ENCODE measurements at regions not wholly inside any gene's neighbourhood (a gene's known extent, or its start where the extent isn't known, plus 50 kb on each side); places are given as distances from the start of the nearest gene placed in this dataset.

- no peak for DNase-seq (ENCODE audit: low read depth)
Observed at GRCh38 chr2:40803900-40804299, 352.0 kb upstream of the SLC8A1 start.

- no peak for DNase-seq (ENCODE audit: low read depth)
Observed at GRCh38 chr2:40809156-40809555, 357.3 kb upstream of the SLC8A1 start.

DNA sequence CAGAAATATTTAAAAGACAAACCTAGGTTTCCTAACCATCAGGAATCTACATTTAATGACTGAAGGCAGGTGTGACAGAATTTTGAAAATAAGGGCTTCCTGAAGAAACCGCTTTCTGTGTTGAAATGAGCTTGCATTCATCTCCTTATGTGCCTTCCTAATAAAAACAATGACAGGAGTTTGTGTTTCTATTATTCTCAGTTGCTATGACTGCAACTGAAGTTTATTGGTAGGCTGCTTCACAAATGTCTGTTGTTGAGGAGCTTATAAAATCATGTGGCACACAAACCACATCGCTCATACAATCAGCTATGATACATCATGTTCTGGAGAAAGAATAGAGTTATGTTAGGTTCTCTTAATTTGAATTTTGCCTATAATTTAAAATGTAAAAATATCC, 362.7 kb upstream of the SLC8A1 start:
- DNase-seq (ENCODE audit: low read depth) = no peak

DNA sequence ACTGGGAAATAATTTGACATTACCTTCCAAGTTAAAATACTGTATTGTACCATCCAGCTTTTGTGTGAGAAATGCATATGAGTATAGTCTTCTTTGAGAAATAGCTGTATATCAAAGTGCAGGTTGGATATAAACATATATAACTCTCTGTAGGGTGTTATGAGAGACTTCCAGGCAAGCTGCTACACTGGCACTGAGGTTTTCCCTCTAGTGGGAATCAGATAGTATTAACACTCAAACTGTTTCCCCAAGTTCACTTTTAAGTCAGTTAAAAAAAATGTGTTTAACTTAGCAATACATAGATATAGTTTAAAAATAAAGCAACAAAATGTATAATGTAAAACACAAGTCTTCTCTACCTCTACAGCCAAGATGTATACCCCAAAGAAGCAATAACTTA, 368.4 kb upstream of the SLC8A1 start:
- DNase-seq (ENCODE audit: low read depth) = no peak

DNA sequence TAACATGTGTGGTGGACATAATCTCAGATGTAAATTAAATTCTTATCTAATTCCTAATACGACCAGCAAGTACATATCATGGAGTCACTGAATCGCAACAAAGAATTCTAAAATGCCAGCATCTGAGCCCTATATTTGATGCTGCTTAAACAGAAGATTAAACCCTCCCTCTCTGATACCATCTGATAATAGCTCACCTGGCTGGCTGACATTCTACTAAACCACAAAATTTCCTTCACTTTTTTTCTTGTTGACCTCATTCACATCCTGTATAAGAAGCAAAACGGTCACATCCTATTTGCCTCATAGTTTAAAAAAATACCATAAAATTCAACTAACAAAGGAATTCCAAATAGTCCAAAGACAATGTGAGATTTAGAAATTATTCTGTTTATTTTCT, 371.6 kb upstream of the SLC8A1 start:
- DNase-seq (ENCODE audit: low read depth) = no peak

DNA sequence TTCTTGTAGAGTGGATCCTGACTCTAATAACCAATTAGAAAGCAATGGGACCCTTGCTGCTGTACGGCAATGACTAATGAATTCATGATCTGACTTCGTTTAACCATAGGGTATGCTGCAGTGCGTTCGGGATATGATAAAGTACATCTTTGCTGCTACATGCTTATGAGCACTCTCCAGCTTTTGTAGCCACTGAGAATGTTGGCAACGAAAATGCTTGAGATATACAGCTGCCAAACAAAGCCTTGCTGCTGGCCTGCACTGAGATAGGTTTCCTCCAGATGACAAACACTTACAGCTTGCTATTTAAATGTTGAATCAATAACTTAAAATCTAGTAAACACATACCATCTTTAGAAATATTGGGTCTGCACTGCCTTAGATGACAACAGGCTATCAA, 372.4 kb upstream of the SLC8A1 start:
- DNase-seq (ENCODE audit: low read depth) = no peak

DNA sequence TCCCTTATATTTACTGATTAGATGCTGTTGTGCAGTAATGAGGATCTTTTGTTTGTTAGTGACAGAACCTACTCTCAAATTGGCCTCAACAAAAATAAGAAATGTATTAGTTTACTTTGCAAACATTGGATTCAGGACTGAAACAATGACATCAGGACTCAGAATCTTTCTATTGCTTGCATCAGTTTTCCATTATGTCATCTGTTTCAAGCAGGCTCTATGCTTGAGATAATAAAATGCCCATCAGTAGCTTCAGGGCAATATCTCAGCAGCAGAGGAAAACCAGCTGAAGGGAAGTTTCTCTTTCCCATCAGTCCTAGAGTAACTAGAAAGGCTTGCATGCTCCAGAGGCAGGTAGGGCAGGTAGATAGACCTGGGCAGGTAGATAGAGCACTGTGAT, 375.5 kb upstream of the SLC8A1 start:
- no peak for DNase-seq (ENCODE audit: low read depth)

- DNase-seq (ENCODE audit: low read depth) = no peak
Observed at GRCh38 chr2:40831321-40831873, 379.5 kb upstream of the SLC8A1 start.

DNA sequence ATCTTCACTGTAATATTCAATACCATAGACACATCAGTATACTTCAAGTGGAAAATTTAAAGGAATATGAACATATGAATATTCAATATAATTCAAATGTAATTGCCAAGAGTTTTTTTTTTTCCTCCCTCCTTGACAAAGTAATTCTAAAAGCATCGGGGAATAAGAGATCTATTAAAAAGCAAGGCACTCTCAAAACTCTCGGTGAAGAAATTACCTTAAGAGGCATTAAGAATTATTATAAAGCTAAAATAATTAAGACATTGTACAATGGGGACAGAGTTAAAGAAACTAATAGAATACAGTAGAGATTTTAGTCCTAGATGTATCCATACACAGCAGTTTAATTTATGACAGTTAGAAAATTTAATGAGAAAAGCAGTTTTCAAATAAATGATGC, 390.0 kb upstream of the SLC8A1 start:
- DNase-seq (ENCODE audit: low read depth) = no peak

DNA sequence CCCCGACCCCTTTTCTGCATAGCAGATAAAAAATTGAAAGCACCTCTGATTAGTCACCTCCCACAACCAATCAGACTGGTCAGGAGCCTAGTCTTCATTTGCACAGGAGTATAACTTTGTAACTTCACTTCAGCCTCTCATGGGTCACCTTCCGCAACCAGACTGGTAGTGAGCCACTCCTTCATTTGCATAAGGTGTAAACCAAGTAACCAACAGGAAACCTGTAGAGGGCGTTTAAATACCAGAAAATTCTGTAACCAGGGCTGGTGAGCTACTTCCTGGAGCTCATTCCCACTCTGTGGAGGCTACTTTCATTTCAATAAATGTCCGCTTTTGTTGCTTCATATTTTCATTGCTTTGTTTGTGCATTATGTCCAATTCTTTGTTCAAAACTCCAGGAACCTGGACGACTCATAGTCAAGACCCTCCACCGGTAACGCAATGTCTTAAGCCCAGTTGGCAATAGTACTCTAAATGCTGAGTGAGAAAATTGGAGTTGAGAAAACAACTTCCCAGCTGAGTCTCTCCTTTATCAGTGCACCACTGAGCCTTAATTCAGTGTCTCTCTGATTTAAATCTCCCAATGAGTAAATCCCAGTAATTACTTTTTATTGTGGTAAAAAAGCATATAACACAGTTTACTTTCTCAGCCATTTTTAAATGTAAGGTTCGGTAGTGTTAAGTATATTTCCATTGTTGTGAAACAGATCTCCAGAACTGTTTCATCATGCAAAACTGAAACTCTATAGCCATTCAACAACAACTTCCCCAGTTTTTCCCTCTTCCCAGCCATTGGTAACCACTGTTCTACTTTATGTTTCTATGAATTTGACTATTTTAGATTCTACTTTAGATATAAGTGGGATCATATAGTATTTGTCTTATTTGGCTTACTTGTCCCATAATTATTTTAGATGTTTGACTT, 392.7 kb upstream of the SLC8A1 start:
- DNase-seq (ENCODE audit: low read depth) = no peak

GRCh38 chr2:40851661-40852060, 399.8 kb upstream of the SLC8A1 start:
- DNase-seq (ENCODE audit: low read depth) = no peak

GRCh38 chr2:40859617-40860016, 407.7 kb upstream of the SLC8A1 start:
- DNase-seq (ENCODE audit: low read depth) = no peak

GRCh38 chr2:40867829-40868228, 415.9 kb upstream of the SLC8A1 start:
- DNase-seq (ENCODE audit: low read depth) = no peak

- DNase-seq (ENCODE audit: low read depth) = no peak
Observed at GRCh38 chr2:40872580-40872979, 420.7 kb upstream of the SLC8A1 start.

DNA sequence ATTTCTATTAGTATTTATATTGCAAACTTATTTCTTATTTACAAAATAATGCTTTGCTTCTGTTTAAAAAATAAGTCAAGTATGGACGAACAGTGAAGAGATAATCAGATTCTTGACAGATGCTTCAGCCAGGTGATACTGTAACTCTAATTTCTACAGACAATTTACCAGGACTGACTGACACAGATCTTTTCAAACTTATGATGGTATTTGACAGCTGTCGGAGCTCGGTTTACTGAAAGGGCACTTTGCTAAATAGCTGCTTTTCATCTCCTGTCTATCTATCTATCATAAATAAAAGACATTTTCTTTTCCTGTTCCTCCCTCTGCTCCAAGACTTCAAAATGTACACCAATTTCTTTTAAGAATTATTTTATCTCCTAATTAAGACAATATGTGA, 422.5 kb upstream of the SLC8A1 start:
- no peak for DNase-seq (ENCODE audit: low read depth)

- DNase-seq (ENCODE audit: low read depth) = no peak
Observed at GRCh38 chr2:40877734-40878288, 425.9 kb upstream of the SLC8A1 start.

DNA sequence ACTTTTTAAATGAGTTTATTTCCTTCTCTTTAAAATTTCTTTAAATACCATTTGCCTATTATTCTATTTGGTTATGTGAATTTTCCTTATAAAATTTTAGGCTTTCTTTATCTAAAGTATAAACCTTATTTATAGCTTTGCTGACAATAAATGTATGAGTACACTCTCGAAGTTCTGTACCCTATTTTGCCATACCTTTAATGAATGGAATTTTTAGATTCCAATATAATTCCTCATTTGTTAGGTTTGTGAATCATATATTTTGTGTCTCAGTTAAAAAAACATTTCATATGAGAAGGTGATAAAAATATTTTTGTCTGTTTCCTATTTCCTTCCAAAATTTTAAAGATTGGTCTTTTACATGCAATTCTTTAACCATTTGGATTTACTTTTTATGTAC, 427.4 kb upstream of the SLC8A1 start:
- no peak for DNase-seq (ENCODE audit: low read depth)

GRCh38 chr2:40886100-40886499, 434.2 kb upstream of the SLC8A1 start:
- DNase-seq (ENCODE audit: low read depth) = no peak

- DNase-seq (ENCODE audit: low read depth) = no peak
Observed at GRCh38 chr2:40886655-40887054, 434.8 kb upstream of the SLC8A1 start.

- DNase-seq (ENCODE audit: low read depth) = no peak
Observed at GRCh38 chr2:40896358-40896757, 444.5 kb upstream of the SLC8A1 start.

DNA sequence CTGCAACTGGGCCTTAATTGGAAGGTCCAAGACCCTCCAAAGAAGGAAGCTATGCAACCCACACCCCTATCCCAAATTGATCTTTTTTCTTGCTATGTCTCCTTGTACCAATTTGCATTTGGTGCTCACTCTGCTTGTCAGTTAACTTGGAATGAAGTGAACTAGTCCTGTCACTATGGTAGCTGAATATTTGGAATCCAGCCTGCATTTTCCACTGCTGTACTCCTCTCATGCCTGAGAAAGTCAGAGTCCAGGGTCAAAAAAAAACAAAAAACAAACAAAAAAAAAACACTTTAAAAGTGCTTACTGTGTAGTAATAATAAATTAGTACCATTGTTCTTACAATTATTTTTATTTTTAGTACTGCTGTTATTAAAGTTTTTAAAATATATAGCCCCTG, 462.8 kb upstream of the SLC8A1 start:
- DNase-seq (ENCODE audit: low read depth) = no peak

- DNase-seq (ENCODE audit: low read depth) = no peak
Observed at GRCh38 chr2:40915651-40916050, 463.8 kb upstream of the SLC8A1 start.

GRCh38 chr2:40935349-40935748, 483.5 kb upstream of the SLC8A1 start:
- no peak for DNase-seq (ENCODE audit: low read depth)

DNA sequence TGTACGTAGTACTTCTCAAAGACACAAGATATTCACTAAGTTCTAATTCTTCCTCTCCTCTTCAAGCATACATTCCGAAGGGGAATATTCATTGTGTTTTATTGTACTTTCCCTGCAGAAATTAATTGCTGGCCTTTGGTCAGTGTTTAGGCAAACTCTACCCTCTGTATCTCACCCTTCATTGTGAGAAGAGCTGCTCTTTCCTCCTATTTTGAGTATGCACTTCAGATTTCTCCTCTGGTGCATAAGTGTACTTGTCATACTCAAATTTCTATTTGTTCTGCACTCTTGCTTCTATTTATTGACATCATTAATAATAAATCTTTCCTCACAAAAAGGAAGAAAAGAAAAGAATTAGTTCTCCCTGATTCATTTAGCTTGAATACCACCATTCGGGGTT, 485.4 kb upstream of the SLC8A1 start:
- DNase-seq (ENCODE audit: low read depth) = no peak

Measured in stimulated activated CD8-positive, alpha-beta memory T cell treated with anti-CD3 and anti-CD28 coated beads, Interleukin-7, amount 100 ng/mL, for 24 hours (primary cell).